ENCODE measurements at regions not wholly inside any gene's neighbourhood (a gene's known extent, or its start where the extent isn't known, plus 50 kb on each side); places are given as distances from the start of the nearest gene placed in this dataset.

DNA sequence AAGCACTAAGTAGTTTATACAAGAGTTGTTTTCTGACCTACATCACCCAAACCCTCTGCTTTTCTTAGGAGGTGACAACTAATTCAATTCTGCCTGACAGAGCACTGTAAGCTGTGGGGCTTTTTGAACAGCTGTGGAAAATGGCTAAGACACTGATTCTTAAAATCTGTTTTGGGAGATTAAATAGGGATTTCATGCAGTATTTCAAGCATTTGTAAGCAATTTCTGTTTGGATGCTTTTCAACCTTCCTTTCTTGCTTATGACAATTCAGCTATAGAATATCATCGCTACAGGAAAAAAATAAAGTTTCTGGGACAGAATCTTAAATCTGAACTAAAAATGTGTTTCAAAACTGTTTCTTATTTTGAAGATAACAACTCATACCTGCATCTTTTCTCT is 459.5 kb downstream of the RAPGEF2 start:
- DNase-seq (ENCODE audit: low read depth, low spot score) (no peak), ATAC-seq (no peak)
- Histone ChIP-seq H4K20me1 (ENCODE audit: insufficient read depth) (no peaks in the 10 kb centered on the region), H2AFZ (ENCODE audit: low read depth, low read length, poor library complexity, severe bottlenecking) (no peak overlapping the region), H3K27ac (ENCODE audit: low read depth, low read length) (no peak overlapping the region), H3K4me1 (ENCODE audit: control insufficient read depth in 1 of 2, insufficient read depth in 2 of 2, low read length in 2 of 2) (no peaks in the 10 kb centered on the region), H3K9me3 (ENCODE audit: control insufficient read depth in 1 of 2, insufficient read depth in 1 of 2, low read depth in 1 of 2, low read length in 2 of 2) (no peaks in the 10 kb centered on the region), H3K36me3 (ENCODE audit: control insufficient read depth in 1 of 2, insufficient read depth in 2 of 2, low read length in 2 of 2) (no peaks in the 10 kb centered on the region), H3K4me2 (ENCODE audit: low read length) (no peak overlapping the region), H3K9me2 (ENCODE audit: insufficient read depth) (no peaks in the 10 kb centered on the region), H3K79me2 (ENCODE audit: insufficient read depth, low read length) (no peaks in the 10 kb centered on the region), H3K9ac (ENCODE audit: low read length) (no peak overlapping the region), H3K4me3 (replicated peaks in 1 of 2; ENCODE audit: low read depth in 1 of 2, low read length in 2 of 2) (no peak overlapping the region), H3K27me3 (ENCODE audit: insufficient read depth, low read length) (no peaks in the 10 kb centered on the region)
- ChIA-PET POLR2A (no interaction called here), CTCF (no interaction called here), RAD21 (ENCODE audit: low non-redundant PET in 1 of 2, low total read pairs in 2 of 2, uncharacterized antibody in 2 of 2, unreplicated experiment in 2 of 2) (no interaction called here)
- intact Hi-C loops (cut with micrococcal nuclease) = no loop called here
- BruUV-seq (replicated peaks) = no TSS peak
- TF ChIP-seq FOSL1 (IDR thresholded peaks at IDR 0.05; ENCODE audit: low read depth) (no peak), POLR2AphosphoS5 (IDR thresholded peaks at IDR 0.05; ENCODE audit: low read depth, low read length) (no peak), EZH2 (IDR thresholded peaks at IDR 0.05) (no peak), TCF7L2 (IDR thresholded peaks at IDR 0.05; ENCODE audit: borderline replicate concordance, extremely low read depth, insufficient read depth, insufficient read length) (no peak), RAD21 (IDR thresholded peaks at IDR 0.05; ENCODE audit: low read depth) (no peak), JUND (IDR thresholded peaks at IDR 0.05) (no peak), ELF1 (IDR thresholded peaks at IDR 0.05; ENCODE audit: borderline replicate concordance, low read depth) (no peak), SIN3A (IDR thresholded peaks at IDR 0.05; ENCODE audit: low read depth) (no peak), ZFX (IDR thresholded peaks at IDR 0.05) (no peak), POLR2A (IDR thresholded peaks at IDR 0.05; ENCODE audit: borderline replicate concordance, extremely low read depth, insufficient read depth, insufficient read length) (no peak), SP1 (IDR thresholded peaks at IDR 0.05; ENCODE audit: low read depth) (no peak), YY1 (IDR thresholded peaks at IDR 0.05; ENCODE audit: extremely low read depth, insufficient replicate concordance, low read depth, low read length) (no peak), EZH2phosphoT487 (IDR thresholded peaks at IDR 0.05; ENCODE audit: borderline replicate concordance) (no peak), EGR1 (IDR thresholded peaks at IDR 0.05; ENCODE audit: low read depth) (no peak), ZNF274 (IDR thresholded peaks at IDR 0.05; ENCODE audit: low read depth, low read length) (no peak), CBX3 (IDR thresholded peaks at IDR 0.05; ENCODE audit: low read depth) (no peak)
- TF ChIP-seq, protein P1, sequence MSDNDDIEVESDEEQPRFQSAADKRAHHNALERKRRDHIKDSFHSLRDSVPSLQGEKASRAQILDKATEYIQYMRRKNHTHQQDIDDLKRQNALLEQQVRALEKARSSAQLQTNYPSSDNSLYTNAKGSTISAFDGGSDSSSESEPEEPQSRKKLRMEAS (IDR thresholded peaks at IDR 0.05) = no peak
- TF ChIP-seq, protein P2, sequence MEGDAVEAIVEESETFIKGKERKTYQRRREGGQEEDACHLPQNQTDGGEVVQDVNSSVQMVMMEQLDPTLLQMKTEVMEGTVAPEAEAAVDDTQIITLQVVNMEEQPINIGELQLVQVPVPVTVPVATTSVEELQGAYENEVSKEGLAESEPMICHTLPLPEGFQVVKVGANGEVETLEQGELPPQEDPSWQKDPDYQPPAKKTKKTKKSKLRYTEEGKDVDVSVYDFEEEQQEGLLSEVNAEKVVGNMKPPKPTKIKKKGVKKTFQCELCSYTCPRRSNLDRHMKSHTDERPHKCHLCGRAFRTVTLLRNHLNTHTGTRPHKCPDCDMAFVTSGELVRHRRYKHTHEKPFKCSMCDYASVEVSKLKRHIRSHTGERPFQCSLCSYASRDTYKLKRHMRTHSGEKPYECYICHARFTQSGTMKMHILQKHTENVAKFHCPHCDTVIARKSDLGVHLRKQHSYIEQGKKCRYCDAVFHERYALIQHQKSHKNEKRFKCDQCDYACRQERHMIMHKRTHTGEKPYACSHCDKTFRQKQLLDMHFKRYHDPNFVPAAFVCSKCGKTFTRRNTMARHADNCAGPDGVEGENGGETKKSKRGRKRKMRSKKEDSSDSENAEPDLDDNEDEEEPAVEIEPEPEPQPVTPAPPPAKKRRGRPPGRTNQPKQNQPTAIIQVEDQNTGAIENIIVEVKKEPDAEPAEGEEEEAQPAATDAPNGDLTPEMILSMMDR (IDR thresholded peaks at IDR 0.05 in 2 of 3, conservative IDR thresholded peaks at IDR 0.05 in 1 of 3; ENCODE audit: borderline replicate concordance in 1 of 3, insufficient read depth in 1 of 3, low read depth in 2 of 3, low read length in 2 of 3) = no peak
- TF ChIP-seq, protein P3, sequence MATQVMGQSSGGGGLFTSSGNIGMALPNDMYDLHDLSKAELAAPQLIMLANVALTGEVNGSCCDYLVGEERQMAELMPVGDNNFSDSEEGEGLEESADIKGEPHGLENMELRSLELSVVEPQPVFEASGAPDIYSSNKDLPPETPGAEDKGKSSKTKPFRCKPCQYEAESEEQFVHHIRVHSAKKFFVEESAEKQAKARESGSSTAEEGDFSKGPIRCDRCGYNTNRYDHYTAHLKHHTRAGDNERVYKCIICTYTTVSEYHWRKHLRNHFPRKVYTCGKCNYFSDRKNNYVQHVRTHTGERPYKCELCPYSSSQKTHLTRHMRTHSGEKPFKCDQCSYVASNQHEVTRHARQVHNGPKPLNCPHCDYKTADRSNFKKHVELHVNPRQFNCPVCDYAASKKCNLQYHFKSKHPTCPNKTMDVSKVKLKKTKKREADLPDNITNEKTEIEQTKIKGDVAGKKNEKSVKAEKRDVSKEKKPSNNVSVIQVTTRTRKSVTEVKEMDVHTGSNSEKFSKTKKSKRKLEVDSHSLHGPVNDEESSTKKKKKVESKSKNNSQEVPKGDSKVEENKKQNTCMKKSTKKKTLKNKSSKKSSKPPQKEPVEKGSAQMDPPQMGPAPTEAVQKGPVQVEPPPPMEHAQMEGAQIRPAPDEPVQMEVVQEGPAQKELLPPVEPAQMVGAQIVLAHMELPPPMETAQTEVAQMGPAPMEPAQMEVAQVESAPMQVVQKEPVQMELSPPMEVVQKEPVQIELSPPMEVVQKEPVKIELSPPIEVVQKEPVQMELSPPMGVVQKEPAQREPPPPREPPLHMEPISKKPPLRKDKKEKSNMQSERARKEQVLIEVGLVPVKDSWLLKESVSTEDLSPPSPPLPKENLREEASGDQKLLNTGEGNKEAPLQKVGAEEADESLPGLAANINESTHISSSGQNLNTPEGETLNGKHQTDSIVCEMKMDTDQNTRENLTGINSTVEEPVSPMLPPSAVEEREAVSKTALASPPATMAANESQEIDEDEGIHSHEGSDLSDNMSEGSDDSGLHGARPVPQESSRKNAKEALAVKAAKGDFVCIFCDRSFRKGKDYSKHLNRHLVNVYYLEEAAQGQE (IDR thresholded peaks at IDR 0.05; ENCODE audit: low read depth) = no peak

All from HCT116 (cell line).